WTC11 (cell line): ENCODE measurements at regions not wholly inside any gene's neighbourhood (a gene's known extent, or its start where the extent isn't known, plus 50 kb on each side); places are given as distances from the start of the nearest gene placed in this dataset.

Experiments
- ATAC-seq: fragments of 200-7000 bp; cut with Tn5 transposase; 2 replicates; pipeline ENCODE4 v1.10.0; 2021; ENCODE audit warnings: mild to moderate bottlenecking, moderate library complexity
- CTCF ChIA-PET: fragments of 300-600 bp; sonication (Branson Sonifier 250); formaldehyde crosslinking; loops from one replicate; lab custom pipeline; 2021; ENCODE audit warnings: antibody characterized with exemption; lab: Charles Lee
- POLR2A ChIA-PET: fragments of 350-600 bp; sonication (Branson Sonifier 250); formaldehyde crosslinking; loops from one replicate; lab custom pipeline; 2021; ENCODE audit warnings: antibody characterized with exemption; lab: Charles Lee
- DNase-seq: peaks from one replicate; pipeline ENCODE4 v3.0.0; 2021; ENCODE audit warnings: low spot score
- H3K27ac Mint-ChIP-seq: 2 replicates; pipeline ENCODE4 v1.8.0; 2021; ENCODE audit warnings: mixed read lengths
- H3K27me3 Mint-ChIP-seq: 2 replicates; pipeline ENCODE4 v1.8.0; 2021; ENCODE audit warnings: low read depth, mild to moderate bottlenecking, moderate library complexity, mixed read lengths
- H3K36me3 Mint-ChIP-seq: 2 replicates; pipeline ENCODE4 v1.8.0; 2021; ENCODE audit warnings: mixed read lengths
- H3K4me1 Mint-ChIP-seq: 2 replicates; pipeline ENCODE4 v1.8.0; 2022; ENCODE audit warnings: mixed read lengths
- H3K4me3 Mint-ChIP-seq: 2 replicates; pipeline ENCODE4 v1.8.0; 2021; ENCODE audit warnings: mild to moderate bottlenecking, moderate library complexity, mixed read lengths
- H3K9me3 Mint-ChIP-seq: 2 replicates; pipeline ENCODE4 v1.8.0; 2021; ENCODE audit warnings: mixed read lengths
- CREM ChIP-seq: sonication (generic); formaldehyde crosslinking; IDR thresholded peaks from 2 replicates; pipeline ENCODE4 v1.8.1; 2022; ENCODE audit warnings: mild to moderate bottlenecking, missing genetic modification reagents, moderate library complexity
- EMX1 ChIP-seq: fragments of 250-450 bp; sonication (Bioruptor Pico); IDR thresholded peaks from 2 replicates; pipeline ENCODE4 v1.8.0; 2021; ENCODE audit warnings: mild to moderate bottlenecking
- ESRRA ChIP-seq: sonication (generic); formaldehyde crosslinking; IDR thresholded peaks from 2 replicates; pipeline ENCODE4 v1.8.1; 2022; ENCODE audit warnings: mild to moderate bottlenecking, missing genetic modification reagents, borderline replicate concordance
- FOXK1 ChIP-seq: sonication (generic); formaldehyde crosslinking; IDR thresholded peaks from 2 replicates; pipeline ENCODE4 v1.8.0; 2022; ENCODE audit warnings: mild to moderate bottlenecking, moderate library complexity, missing genetic modification reagents
- GABPB1 ChIP-seq: sonication (generic); formaldehyde crosslinking; IDR thresholded peaks from 2 replicates; pipeline ENCODE4 v1.8.1; 2023; ENCODE audit warnings: mild to moderate bottlenecking, missing genetic modification reagents
- IRF2 ChIP-seq: sonication (generic); formaldehyde crosslinking; IDR thresholded peaks from 2 replicates; pipeline ENCODE4 v1.8.0; 2022; ENCODE audit warnings: low read depth, missing genetic modification reagents, borderline replicate concordance
- KAT7 ChIP-seq: sonication (generic); formaldehyde crosslinking; IDR thresholded peaks from 2 replicates; pipeline ENCODE4 v1.8.1; 2023; ENCODE audit warnings: missing genetic modification reagents, mild to moderate bottlenecking, borderline replicate concordance
- MXD4 ChIP-seq: fragments of 250-450 bp; sonication (Bioruptor Pico); IDR thresholded peaks from 2 replicates; pipeline ENCODE4 v1.8.0; 2021; ENCODE audit warnings: mild to moderate bottlenecking, moderate library complexity, borderline replicate concordance
- NR3C1 ChIP-seq: sonication (generic); formaldehyde crosslinking; conservative IDR thresholded peaks from 2 replicates; pipeline ENCODE4 v1.8.1; 2023; ENCODE audit warnings: low read depth, mild to moderate bottlenecking, missing genetic modification reagents
- RELA ChIP-seq: sonication (generic); formaldehyde crosslinking; IDR thresholded peaks from 2 replicates; pipeline ENCODE4 v1.8.1; 2022; ENCODE audit warnings: missing genetic modification reagents, mild to moderate bottlenecking, borderline replicate concordance
- RORB ChIP-seq: fragments of 250-450 bp; sonication (Bioruptor Pico); IDR thresholded peaks from 2 replicates; pipeline ENCODE4 v1.9.0; 2021; ENCODE audit warnings: mild to moderate bottlenecking
- TCF7 ChIP-seq: sonication (generic); formaldehyde crosslinking; IDR thresholded peaks from 2 replicates; pipeline ENCODE4 v1.8.0; 2022; ENCODE audit warnings: mild to moderate bottlenecking, low read depth, missing genetic modification reagents, moderate library complexity
- TP53 ChIP-seq: sonication (generic); formaldehyde crosslinking; IDR thresholded peaks from 2 replicates; pipeline ENCODE4 v1.8.1; 2023; ENCODE audit warnings: mild to moderate bottlenecking, missing genetic modification reagents
- ZNF121 ChIP-seq: sonication (generic); formaldehyde crosslinking; IDR thresholded peaks from 2 replicates; pipeline ENCODE4 v1.8.0; 2023; ENCODE audit warnings: missing genetic modification reagents
- ZNF219 ChIP-seq: sonication (generic); formaldehyde crosslinking; IDR thresholded peaks from 2 replicates; pipeline ENCODE4 v1.8.0; 2023; ENCODE audit warnings: missing genetic modification reagents, mild to moderate bottlenecking, borderline replicate concordance
- ZNF263 ChIP-seq: sonication (generic); formaldehyde crosslinking; IDR thresholded peaks from 2 replicates; pipeline ENCODE4 v1.8.1; 2022; ENCODE audit warnings: low read depth, mild to moderate bottlenecking, moderate library complexity, missing genetic modification reagents
- ZNF423 ChIP-seq: fragments of 250-450 bp; sonication (Bioruptor Pico); IDR thresholded peaks from 2 replicates; pipeline ENCODE4 v2.1.2; 2022; ENCODE audit warnings: mild to moderate bottlenecking, moderate library complexity
- TF ChIP-seq, protein P1 (sequence below): sonication (generic); formaldehyde crosslinking; conservative IDR thresholded peaks from 2 replicates; pipeline ENCODE4 v1.8.1; 2022; ENCODE audit warnings: mild to moderate bottlenecking, missing genetic modification reagents
- TF ChIP-seq, protein P2 (sequence below): fragments of 250-450 bp; sonication (Bioruptor Pico); IDR thresholded peaks from 2 replicates; pipeline ENCODE4 v1.9.0; 2021; ENCODE audit warnings: mild to moderate bottlenecking
- TF ChIP-seq, protein P3 (sequence below): sonication (generic); formaldehyde crosslinking; IDR thresholded peaks from 2 replicates; pipeline ENCODE4 v1.8.0; 2023; ENCODE audit warnings: missing genetic modification reagents, mild to moderate bottlenecking, borderline replicate concordance
- TF ChIP-seq, protein P4 (sequence below): sonication (generic); formaldehyde crosslinking; IDR thresholded peaks from 2 replicates; pipeline ENCODE4 v1.8.0; 2023; ENCODE audit warnings: missing genetic modification reagents
- TF ChIP-seq, protein P5 (sequence below): sonication (generic); formaldehyde crosslinking; IDR thresholded peaks from 2 replicates; pipeline ENCODE4 v1.8.1; 2023; ENCODE audit warnings: mild to moderate bottlenecking, missing genetic modification reagents, moderate library complexity
- TF ChIP-seq, protein P6 (sequence below): fragments of 250-450 bp; sonication (Bioruptor Pico); IDR thresholded peaks from 2 replicates; pipeline ENCODE4 v2.1.2; 2022; ENCODE audit warnings: mild to moderate bottlenecking, moderate library complexity

DNA sequence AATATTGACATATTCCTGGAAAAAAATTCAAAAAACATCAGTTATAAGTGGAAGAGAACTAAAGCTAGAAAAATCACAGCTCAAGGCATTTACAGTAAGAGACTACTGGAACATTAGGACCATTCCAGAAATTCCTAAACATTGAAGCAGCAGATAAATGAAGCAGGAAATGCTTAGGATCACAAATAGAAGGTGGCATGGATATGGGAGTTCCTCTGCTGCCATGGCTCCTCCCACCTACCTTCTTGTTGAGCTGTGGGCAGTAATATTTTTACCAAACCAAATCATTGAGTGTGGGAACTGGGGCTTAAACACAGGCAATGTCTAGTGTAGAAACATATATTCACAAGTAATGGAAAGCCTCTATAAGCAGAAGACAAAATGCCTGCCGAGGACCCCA lies 292.8 kb downstream of the ANKRD7 start (continued):
- no peak for TF ChIP-seq MXD4 (CRISPR knock-in tag)
- no peak for TF ChIP-seq FOXK1 (CRISPR knock-in tag)
- no peak for TF ChIP-seq EMX1 (CRISPR knock-in tag)
- TF ChIP-seq ZNF219, result no peak
- TF ChIP-seq ZNF263 (CRISPR knock-in tag), result no peak
- TF ChIP-seq, protein P1, sequence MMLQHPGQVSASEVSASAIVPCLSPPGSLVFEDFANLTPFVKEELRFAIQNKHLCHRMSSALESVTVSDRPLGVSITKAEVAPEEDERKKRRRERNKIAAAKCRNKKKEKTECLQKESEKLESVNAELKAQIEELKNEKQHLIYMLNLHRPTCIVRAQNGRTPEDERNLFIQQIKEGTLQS, result no peak
- no peak for TF ChIP-seq CREM (CRISPR knock-in tag)
- TF ChIP-seq, all 79 proteins: peak for 0

DNA sequence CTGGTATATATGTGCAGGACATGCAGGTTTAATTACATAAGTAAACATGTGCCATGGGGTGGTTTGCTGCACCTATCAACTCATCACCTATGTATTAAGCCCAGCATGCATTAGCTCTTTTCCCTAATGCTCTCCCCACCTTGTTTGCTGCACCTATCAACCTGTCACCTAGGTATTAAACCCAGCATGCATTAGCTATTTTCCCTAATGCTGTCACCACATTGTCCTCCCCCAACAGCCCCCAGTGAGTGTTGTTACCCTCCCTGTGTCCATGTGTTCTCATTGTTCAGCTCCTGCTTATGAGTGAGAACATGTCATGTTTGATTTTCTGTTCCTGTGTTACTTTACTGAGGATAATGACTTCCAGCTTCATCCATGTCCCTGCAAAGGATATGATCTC lies 300.5 kb downstream of the ANKRD7 start:
- H3K27ac Mint-ChIP-seq, result no peak overlapping the region
- ChIA-PET CTCF (no interaction called here), POLR2A (no interaction called here)
- peaks cover 7% of the 10 kb centered on the region for H3K4me1 Mint-ChIP-seq
- no peak for ATAC-seq
- H3K9me3 Mint-ChIP-seq, result no peaks in the 10 kb centered on the region
- H3K36me3 Mint-ChIP-seq, result no peaks in the 10 kb centered on the region
- H3K27me3 Mint-ChIP-seq, result no peaks in the 10 kb centered on the region
- DNase-seq, result no peak
- H3K4me3 Mint-ChIP-seq, result no peak overlapping the region
- TF ChIP-seq TP53 (CRISPR knock-in tag), result no peak
- no peak for TF ChIP-seq TCF7 (CRISPR knock-in tag)
- TF ChIP-seq ZNF121 (CRISPR knock-in tag), result no peak
- no peak for TF ChIP-seq RORB (CRISPR knock-in tag)
- TF ChIP-seq ESRRA (CRISPR knock-in tag), result no peak
- no peak for TF ChIP-seq ZNF263 (CRISPR knock-in tag)
- no peak for TF ChIP-seq IRF2 (CRISPR knock-in tag)
- TF ChIP-seq, protein P2, sequence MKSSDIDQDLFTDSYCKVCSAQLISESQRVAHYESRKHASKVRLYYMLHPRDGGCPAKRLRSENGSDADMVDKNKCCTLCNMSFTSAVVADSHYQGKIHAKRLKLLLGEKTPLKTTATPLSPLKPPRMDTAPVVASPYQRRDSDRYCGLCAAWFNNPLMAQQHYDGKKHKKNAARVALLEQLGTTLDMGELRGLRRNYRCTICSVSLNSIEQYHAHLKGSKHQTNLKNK (CRISPR knock-in tag), result no peak
- no peak for TF ChIP-seq NR3C1 (CRISPR knock-in tag)
- no peak for TF ChIP-seq RELA (CRISPR knock-in tag)
- TF ChIP-seq, protein P3, sequence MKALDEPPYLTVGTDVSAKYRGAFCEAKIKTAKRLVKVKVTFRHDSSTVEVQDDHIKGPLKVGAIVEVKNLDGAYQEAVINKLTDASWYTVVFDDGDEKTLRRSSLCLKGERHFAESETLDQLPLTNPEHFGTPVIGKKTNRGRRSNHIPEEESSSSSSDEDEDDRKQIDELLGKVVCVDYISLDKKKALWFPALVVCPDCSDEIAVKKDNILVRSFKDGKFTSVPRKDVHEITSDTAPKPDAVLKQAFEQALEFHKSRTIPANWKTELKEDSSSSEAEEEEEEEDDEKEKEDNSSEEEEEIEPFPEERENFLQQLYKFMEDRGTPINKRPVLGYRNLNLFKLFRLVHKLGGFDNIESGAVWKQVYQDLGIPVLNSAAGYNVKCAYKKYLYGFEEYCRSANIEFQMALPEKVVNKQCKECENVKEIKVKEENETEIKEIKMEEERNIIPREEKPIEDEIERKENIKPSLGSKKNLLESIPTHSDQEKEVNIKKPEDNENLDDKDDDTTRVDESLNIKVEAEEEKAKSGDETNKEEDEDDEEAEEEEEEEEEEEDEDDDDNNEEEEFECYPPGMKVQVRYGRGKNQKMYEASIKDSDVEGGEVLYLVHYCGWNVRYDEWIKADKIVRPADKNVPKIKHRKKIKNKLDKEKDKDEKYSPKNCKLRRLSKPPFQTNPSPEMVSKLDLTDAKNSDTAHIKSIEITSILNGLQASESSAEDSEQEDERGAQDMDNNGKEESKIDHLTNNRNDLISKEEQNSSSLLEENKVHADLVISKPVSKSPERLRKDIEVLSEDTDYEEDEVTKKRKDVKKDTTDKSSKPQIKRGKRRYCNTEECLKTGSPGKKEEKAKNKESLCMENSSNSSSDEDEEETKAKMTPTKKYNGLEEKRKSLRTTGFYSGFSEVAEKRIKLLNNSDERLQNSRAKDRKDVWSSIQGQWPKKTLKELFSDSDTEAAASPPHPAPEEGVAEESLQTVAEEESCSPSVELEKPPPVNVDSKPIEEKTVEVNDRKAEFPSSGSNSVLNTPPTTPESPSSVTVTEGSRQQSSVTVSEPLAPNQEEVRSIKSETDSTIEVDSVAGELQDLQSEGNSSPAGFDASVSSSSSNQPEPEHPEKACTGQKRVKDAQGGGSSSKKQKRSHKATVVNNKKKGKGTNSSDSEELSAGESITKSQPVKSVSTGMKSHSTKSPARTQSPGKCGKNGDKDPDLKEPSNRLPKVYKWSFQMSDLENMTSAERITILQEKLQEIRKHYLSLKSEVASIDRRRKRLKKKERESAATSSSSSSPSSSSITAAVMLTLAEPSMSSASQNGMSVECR, result no peak
- TF ChIP-seq KAT7 (CRISPR knock-in tag), result no peak
- TF ChIP-seq, protein P4, sequence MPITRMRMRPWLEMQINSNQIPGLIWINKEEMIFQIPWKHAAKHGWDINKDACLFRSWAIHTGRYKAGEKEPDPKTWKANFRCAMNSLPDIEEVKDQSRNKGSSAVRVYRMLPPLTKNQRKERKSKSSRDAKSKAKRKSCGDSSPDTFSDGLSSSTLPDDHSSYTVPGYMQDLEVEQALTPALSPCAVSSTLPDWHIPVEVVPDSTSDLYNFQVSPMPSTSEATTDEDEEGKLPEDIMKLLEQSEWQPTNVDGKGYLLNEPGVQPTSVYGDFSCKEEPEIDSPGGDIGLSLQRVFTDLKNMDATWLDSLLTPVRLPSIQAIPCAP (CRISPR knock-in tag), result no peak
- no peak for TF ChIP-seq GABPB1
- TF ChIP-seq ZNF423, result no peak
- TF ChIP-seq, protein P5, sequence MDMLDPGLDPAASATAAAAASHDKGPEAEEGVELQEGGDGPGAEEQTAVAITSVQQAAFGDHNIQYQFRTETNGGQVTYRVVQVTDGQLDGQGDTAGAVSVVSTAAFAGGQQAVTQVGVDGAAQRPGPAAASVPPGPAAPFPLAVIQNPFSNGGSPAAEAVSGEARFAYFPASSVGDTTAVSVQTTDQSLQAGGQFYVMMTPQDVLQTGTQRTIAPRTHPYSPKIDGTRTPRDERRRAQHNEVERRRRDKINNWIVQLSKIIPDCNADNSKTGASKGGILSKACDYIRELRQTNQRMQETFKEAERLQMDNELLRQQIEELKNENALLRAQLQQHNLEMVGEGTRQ (CRISPR knock-in tag), result no peak
- TF ChIP-seq, protein P6, sequence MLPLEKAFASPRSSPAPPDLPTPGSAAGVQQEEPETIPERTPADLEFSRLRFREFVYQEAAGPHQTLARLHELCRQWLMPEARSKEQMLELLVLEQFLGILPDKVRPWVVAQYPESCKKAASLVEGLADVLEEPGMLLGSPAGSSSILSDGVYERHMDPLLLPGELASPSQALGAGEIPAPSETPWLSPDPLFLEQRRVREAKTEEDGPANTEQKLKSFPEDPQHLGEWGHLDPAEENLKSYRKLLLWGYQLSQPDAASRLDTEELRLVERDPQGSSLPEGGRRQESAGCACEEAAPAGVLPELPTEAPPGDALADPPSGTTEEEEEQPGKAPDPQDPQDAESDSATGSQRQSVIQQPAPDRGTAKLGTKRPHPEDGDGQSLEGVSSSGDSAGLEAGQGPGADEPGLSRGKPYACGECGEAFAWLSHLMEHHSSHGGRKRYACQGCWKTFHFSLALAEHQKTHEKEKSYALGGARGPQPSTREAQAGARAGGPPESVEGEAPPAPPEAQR (CRISPR knock-in tag), result no peak
